HG02798 (cell line): ENCODE measurements at regions not wholly inside any gene's neighbourhood (a gene's known extent, or its start where the extent isn't known, plus 50 kb on each side); places are given as distances from the start of the nearest gene placed in this dataset.

Experiments
- ATAC-seq: cut with Tn5 transposase; IDR thresholded peaks from one replicate; pipeline ENCODE4 v1.9.1; 2021; ENCODE audit warnings: mild to moderate bottlenecking; ENCODE audit not compliant: unreplicated experiment, poor library complexity

DNA sequence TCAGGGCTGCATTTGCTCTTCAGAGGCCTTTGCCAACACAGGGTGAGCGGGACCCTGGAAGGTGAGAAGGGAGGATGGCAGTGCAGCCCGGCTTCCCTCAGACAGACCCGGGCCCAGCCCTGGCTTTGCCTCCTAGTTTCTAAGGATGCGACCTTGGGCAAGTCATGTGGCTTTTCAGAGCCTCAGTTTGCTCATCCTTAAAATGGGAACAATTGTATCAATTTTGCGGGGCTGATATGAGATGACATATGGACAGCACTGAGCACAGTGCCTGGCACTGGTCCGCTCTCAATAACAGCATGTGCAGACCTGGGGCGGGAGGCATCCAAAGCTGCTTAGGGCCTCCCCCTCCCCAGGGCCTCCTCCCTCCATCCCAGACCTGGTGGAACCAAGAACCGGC is 74.7 kb upstream of the THY1 start:
- no peak for ATAC-seq

DNA sequence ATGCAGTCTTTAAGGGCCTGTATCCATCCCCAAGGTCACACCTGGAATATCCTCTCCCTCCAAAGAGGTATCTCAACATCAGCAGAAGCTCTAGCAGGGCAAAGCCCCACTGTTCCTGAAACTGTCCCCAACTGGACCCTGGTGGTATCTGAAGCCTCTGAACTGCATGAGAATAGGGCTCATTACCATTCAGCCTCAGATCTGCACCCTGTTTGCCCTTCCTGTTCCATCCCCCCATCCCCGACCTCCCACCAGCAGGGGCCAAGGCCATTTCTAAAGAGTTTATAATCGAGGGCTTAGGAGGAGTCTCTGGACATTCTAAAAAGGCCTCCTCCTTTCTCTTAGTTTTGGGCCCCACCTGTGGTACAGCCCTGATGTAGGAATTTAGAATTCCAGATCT is 74.0 kb upstream of the THY1 start:
- ATAC-seq = no peak

DNA sequence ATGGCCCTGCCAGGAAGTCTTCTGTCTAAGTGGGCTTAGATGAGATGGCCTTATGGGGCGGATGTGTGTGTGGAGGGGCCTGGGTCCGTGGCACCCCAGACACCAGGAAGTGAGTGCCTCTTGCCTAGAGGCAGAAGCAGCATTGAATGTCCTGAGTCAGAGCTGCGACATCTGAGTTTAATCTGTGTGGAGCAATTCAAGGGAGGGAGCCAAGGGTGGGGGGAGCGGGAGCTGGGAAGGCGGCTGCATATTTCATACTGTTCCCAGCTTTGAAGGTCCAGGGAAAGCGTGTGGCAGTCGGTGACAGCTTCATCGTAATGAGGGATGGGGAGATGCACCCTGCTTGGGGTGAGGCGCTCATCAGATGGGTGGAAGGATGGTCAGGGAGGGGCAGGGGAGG is 73.5 kb upstream of the THY1 start:
- ATAC-seq = no peak

DNA sequence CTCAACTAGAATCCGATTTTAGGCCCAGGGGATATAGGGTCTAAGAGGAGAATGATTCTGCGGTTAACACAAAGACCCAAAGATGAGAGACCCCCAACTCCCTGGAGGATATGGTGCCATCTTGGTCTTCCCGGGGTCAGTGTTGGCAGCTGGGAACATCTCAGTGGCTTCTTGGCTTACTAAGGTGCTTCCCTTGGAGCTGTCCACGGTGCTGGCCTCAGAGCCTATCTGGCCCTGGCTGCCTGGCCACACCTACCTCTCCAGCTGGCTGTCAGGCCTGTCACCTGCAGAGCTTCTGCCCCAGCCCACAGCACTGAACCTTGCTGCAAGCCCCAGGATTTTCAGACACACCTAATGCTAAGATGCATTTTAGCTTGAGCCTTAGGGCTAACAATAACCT is 70.7 kb upstream of the THY1 start:
- ATAC-seq = no peak

DNA sequence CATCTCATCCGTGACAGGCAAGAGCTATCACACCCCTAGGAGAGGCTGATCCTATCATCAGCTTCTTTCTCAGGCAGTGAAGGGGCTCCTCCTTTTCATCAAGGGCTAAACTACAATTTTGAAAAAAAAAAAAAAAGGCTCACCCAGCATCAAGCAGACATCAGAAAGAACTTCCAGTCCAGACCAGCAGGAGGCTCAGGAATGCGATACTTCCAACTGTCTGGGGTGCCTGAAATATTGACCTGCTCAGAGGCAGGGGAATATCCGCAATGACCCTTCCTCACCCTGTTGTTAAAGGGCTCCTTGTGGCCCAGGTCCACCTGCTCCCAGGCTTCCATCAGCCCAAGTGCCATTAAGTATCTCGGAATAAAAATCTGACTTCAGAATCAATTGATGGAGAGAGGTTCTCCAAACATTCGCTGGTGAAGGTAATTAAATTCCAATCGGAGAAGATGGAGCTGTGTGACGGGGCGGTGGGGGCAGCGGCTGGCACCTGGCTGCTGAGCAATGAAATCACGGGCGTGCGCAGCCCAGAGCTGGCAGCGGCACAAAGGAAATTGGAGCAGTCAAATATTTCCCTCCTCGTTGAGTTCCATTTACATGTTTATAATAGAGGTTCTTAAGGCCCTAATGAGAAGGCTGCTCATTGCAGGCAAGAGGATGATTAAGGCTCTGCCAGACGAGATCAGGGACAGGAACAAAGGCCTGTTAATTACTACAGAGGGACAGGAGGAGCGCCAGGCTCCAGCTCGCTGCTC is 69.0 kb upstream of the THY1 start:
- no peak for ATAC-seq

DNA sequence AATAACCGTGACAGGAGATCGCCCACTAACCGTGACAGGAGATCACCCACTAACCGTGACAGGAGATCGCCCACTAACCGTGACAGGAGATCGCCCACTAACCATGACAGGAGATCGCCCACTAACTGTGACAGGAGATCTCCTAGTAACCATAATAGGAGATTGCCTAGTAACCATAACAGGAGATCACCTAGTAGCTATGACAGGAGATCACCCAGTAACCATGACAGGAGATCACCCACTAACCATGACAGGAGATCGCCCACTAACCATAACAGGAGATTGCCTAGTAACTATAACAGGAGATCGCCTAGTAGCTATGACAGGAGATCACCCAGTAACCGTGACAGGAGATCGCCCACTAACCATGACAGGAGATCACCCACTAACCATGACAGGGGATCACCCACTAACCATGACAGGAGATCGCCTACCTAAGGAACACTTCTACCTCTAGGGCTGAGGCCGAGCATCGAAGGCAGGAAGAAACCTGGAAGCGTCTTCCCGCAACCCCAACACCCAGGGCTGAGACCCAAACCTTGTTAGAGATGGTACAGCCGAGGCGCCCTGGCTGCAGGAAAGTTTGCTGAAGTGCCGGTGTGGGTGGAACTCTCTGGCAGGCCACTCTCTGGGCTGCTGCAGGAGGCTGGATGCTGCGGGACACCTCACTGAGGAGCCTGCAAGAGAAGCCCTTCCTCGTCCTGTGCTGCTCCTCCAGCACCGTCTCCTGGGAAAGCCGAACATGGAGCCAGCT is 67.5 kb upstream of the THY1 start:
- ATAC-seq = no peak

DNA sequence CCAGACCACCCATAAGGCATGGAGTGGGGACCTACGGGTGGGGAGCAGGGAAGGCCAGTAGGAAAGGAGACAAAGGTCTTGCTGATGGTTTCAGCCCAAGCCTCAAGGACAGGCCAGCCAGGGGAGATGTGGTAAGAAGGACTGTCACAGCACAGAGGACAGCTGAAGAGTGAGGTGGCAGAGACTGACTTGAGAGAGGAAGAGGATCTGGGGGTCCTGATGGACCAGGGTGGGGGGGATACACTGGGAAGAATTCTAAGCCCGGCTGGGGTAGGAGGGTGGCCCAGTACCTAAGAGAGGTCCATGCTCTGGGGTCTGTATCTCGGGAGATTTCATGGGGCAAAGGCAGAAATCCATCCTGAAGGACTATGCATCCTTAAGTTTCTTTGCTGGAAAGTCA is 66.1 kb upstream of the THY1 start:
- ATAC-seq = no peak

DNA sequence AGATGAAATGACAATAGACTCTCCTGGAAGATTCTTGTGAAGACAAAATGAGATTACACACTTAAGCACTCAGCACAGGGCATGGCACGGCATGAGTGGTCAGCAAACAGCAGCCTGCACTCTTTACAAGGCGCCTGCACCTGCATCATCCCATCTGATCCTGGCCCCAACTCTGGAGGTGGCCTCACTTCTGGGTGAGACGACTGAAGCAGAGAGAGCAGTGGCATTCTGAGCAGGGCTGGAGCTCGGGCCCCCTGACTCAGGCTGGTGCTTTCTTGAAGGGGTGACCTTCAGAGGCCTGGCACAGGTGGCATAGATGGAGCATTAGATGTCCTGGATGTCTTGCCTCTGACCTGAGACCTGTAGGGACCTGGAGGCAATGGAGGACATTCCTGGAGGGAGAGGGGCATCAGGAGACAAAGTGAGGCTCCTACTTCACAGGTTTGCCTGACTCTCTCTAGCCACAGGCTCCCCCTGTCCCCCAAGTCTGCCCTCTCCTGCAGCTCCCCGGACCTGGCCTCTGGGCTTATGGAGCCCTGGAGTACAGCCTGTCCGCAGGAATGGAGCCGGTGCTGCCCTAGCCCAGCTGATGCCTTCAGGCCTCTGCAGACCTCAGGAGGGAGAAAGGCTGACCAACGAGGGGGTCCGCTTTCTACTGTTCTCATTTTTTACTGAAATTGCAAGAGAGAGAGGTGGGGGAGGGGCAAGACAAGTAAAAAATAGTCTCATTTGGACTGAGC is 65.5 kb upstream of the THY1 start:
- no peak for ATAC-seq

DNA sequence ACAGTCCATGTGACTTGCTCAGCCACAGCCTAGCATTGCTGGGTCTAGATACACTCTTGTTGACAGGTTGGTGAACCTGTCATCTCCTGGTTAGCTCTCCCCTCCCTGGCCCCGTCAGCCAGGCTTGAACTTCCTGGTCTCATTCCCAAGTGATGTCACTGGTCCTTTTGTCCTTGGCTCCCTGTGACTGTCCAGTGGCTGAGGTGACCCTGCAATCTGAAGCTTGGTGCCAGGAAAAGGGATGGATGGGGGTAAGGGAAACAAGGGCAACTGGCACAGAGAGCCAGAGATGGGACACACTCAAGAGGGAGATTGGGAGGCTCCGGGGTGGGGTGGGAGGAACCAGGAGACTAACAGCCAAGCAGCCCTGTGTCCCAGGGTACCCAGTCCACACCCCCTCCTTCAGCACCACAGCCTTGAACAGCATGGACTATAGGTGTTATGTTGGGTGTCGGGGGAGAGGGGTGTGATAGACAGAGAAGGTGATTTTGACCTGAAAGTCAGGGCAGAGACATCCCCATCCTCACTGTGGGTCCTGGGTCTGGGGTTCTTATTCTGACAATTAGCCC is 63.8 kb upstream of the THY1 start:
- no peak for ATAC-seq

DNA sequence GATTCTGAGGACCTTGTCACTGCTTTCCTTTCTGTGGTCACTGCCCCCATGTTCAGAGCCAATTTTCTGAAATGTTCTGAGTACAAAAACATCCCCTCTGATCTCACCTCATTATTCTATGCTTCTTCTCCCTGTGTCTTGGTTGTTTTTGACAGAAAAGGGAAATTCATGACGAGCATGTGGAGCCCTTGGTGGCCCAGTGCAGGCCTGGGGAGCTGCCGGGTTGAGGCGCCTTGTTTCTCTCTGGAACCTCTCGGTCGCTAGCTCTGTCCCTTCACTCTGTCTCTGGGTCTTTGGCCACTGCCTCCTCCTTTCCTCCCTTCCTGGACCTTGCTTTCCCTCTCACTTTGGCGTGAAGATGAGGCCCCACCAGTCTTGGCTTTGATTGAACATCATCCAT is 63.0 kb upstream of the THY1 start:
- ATAC-seq = no peak

DNA sequence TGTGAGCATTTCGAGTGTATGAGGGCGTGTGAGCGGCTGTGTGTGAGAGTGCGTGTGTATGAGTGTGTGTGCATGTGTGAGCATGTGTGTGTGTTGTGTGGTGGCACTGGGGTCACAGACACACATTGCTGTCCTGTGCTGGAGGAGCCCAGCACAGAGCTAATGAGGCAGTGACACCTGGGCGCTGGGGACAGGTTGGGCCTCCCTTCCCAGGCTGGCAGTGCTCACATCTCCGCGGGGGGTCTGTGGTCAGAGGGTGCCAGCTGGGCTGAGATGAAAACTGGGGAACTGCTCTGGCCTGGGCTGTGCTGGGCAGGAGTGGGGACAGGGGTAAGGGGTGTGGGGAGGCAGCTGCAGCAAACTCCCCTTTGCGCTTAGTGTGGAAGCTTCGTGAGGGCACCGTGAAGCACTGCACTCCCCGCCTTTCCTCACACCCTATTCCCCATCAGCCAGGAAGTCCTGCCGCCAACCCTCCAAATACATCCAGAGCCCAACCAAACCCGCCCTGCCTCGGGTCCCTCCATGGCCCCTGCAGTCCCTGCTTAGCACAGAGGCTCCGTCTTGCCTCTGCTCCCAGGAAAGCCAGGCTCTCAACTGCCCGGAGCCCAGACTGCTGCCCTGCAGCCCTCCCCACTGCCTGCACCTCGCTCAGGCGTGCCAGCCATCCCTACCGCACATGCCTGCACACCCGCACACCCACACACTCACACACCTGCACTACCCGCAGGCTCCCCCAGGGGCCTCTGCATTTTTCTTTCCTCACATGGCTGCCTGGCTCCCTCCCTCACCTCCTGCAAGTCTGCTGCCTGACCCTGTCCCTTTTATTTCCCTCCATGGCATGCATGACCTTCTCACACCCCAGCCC is 62.0 kb upstream of the THY1 start:
- ATAC-seq = no peak

DNA sequence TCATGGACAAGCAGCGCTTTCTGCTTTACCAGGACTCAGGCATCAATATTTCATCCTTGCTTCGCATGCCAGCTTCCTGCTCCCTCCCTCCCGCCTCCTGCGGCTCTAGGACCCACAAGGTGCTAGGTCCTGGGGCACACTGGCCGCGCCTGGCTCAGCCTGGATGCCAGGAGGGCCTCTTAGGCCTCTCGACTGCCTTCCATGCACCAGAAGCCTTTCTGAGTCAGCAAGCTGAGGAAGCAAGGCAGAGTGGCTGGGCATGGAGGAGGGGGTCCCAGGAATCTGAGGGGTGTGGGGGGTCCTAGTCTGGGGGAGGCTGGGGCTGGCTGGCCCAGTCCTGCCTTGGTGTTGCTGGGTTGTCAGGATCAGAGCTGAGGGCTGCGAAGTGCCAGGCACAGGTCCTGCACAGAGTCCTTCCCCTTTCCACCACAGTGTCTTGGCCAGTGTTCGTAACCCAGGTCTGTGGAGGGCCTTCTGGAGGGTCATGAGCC is 61.0 kb upstream of the THY1 start:
- no peak for ATAC-seq

DNA sequence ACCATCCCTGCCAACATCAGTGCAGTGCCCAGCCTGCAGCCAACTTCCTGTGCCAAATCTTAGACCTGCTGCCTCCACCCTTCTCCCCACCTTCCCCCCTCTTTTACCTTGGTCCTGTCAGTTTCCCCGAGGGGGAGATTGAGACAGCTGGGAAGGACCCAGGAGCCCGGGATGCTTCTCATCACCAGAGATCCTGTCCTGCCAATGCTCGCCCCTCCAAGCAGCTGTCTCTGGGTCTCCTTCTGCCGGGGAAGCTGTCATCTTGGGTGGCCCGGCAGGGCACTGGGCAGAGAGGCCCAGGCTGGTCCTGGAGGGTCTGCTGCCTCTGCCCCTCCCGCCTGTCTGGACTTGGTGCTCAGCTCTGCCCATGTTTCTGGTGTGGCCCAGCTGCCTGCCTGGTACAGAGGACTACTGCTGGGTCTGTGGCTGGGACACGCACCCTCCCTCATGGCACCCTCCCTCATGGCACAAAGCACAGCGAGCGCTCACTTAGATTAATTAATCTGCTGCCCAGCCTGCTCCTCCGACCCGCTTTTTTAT is 60.4 kb upstream of the THY1 start:
- no peak for ATAC-seq

DNA sequence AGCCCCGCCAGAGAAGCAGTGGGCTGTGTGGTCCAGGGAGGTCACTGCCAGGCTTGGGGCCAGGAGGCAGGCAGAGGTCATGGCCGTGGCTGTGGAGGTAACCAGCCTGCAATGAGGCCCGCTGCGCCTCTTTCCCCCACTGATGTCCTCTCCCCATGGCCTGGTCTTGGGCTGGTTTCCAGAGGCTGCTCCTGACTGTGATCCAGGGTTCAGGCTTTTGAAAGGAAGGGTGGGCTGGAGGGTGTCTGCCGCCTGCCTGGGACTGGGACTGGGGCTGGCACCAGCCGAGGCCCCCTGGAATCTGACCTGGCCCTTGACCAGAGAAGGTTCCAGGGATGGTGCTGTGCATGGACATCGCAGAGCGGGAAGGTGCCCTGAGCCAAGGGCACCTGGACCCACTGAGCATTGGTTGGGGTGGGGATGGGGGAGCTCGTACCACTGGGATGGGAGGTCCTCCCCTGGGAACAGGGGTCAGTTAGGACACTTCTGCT is 59.6 kb upstream of the THY1 start:
- no peak for ATAC-seq

DNA sequence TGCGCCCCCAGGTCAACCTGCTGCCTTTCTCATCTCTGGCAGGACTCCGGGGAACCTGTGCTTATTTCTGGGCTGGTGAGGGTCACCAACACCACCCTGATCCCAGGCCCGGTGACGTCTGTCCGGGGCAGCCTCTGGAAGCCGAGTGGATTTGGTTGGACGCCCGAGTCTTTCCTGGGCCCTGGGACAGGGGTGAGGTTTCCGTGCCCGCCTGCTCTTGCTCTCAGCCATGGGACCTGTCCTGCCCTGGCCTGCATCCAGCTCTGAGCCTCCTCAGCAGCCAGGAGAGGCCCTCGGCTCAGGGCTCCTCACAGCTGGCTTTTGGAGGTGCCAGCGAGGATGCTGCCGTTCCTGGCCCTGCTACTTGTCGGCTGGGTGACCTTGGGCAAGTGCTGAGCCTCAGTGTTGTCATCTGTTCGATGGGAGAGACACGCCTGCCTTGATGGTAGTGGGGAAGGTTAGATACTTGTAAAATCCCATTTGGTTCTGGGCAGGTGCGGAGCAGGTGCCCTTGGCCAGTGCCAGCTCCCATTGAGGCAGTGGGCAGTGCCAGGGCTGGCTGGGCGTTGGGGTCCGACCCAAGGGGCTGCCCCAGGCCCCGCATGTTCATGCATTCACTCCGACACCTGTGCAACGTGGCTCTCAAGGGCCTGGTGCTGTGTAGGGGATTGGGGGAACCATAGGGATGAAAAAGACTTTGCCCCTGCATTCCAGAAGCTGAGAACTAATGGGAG is 58.9 kb upstream of the THY1 start:
- ATAC-seq = no peak

DNA sequence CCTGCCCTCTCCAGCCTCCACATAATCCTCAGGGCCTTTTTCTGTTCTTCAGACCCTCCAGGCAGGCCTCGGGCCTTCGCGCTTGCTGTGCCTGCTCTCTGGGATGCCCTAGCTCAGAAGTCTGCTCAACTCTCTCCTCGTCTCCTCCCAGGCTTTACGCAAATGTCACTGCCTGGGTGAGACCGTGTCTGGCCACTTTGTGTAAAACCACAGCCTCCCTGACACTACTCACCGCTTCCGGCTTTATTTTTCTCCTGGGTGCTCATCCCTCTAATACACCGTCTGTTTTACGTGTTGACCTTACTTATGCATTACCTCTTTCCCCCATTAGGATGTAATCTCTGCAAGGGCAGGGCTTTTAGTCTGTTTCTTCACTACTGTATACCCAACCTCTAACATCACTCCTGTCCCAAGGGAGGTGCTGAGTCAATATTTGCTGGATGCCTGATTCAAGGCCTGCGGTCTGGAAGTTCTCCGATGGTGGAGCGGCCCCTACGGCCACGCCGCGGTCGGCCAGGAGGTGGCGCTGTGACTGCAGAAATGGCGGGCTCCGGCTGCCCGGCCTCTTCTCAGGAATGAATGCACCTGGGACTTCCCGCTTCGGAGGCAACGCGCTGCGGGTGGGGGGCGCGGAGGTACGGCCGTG is 58.2 kb upstream of the THY1 start:
- ATAC-seq = peak; percentile 76

DNA sequence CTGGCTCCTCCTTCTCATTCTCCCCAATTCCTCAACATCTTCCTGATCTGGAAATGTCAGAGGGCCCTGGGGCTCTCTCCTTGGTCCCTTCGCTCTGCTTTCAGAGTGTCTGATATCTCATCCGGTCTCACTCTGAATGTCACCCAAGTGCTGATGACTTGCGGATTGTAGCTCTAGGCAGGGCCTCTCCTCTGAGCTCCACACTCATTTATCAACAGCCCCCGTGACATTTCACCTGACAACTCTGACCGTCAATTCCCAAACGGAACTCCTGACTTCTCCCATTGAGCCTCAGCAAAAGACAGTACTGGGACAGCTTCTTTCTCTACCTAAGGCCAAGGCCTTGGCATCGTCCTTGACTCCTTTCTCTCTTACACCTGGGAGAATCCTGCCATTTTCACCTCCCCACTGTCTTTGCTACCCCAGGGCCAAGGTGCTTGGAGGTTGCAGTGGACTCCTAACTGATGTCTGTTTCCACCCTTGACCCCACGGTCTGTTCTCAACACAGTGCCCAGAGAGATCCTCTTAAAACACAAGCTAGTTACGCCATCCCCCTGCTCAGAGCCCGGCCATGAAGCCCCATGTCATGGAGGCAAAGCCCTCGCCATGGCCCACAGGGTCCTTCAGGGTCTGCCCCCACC is 57.5 kb upstream of the THY1 start:
- no peak for ATAC-seq
